Uterus (tissue), 2 donors: ENCODE measurements at regions not wholly inside any gene's neighbourhood (a gene's known extent, or its start where the extent isn't known, plus 50 kb on each side); places are given as distances from the start of the nearest gene placed in this dataset.

Experiments used
- CTCF ChIP-seq, 4 experiments: fragments of 200-600 bp in 2 of 4; fragments of 450-650 bp in 2 of 4; sonication (generic) in 2 of 4; IDR thresholded peaks; one replicate each; pipeline ENCODE4 v1.5.1; 2016 to 2019; ENCODE audit warnings: antibody characterized with exemption in 4 of 4, mild to moderate bottlenecking in 2 of 4, moderate library complexity in 1 of 4
- POLR2A ChIP-seq, 2 donors: fragments of 450-650 bp; IDR thresholded peaks; one replicate each; pipeline ENCODE4 v1.6.1; 2016; ENCODE audit warnings: antibody characterized with exemption in 2 of 2, mild to moderate bottlenecking in 1 of 2, moderate library complexity in 1 of 2

GRCh38 chr6:81575442-81575841 lies 177.0 kb downstream of the TENT5A start:
- TF ChIP-seq POLR2A (IDR thresholded peaks at IDR 0.05) (no peak), CTCF (IDR thresholded peaks at IDR 0.05) (no peak)
